ENCODE measurements at regions not wholly inside any gene's neighbourhood (a gene's known extent, or its start where the extent isn't known, plus 50 kb on each side); places are given as distances from the start of the nearest gene placed in this dataset.

GRCh38 chr11:86120807-86121206 lies 51.9 kb upstream of the PICALM start:
- TF ChIP-seq POLR2A (IDR thresholded peaks at IDR 0.05): no peak
- no peak for TF ChIP-seq POLR2AphosphoS5 (IDR thresholded peaks at IDR 0.05)
- TF ChIP-seq CTCF (IDR thresholded peaks at IDR 0.05): no peak
- no peak for TF ChIP-seq EP300 (IDR thresholded peaks at IDR 0.05)

Data from upper lobe of left lung (tissue), 4 donors.